SKM-1 (cell line): ENCODE measurements at regions not wholly inside any gene's neighbourhood (a gene's known extent, or its start where the extent isn't known, plus 50 kb on each side); places are given as distances from the start of the nearest gene placed in this dataset.

Source experiments
- DNase-seq: peaks from one replicate; lab custom pipeline; 2025; ENCODE audit not compliant: unreplicated experiment; lab: John Stamatoyannopoulos, UW

- peak; percentile 72 for DNase-seq
Measured at GRCh38 chr5:107218457-107219193, 452.1 kb downstream of the EFNA5 start.

DNA sequence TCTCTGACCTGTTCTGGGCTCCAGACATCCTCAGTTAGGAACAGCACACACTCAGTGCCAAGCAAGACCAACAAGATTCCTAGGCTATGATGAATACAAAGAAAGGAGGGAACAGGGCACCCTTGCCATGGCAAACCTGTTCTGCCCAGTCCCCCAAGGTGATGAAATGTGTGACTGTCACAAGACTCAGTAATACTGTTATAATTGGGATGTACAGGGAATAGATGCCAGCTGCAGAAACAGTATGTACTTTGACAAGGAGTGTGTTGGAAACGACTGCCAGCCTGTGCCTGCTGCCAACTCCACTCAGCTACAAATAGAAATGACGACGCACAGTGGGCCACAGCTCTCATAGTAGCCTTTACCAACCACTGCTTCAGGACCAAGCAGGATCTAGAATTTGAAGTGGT is 453.0 kb downstream of the EFNA5 start:
- DNase-seq: no peak

DNA sequence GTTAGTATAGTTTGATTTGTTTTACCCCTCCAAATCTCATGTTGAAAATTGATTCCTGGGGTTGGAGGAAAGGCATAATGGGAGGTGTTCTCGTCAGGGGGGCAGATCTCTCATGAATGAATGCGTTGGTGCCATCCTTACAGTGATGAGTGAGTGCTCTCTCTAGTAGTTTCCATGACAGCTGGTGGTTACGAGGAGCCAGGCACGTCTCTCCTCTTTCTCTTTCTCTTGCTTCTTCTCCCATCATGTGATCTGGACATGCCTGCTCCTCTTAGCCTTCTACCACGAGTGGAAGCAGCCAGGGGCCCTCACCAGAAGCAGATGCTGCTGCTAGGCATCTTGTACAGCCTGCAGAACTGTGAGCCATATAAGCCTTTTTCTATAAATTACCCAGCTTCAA is 454.1 kb downstream of the EFNA5 start:
- DNase-seq: no peak

GRCh38 chr5:107215611-107216010 is 455.1 kb downstream of the EFNA5 start:
- DNase-seq: no peak

DNA sequence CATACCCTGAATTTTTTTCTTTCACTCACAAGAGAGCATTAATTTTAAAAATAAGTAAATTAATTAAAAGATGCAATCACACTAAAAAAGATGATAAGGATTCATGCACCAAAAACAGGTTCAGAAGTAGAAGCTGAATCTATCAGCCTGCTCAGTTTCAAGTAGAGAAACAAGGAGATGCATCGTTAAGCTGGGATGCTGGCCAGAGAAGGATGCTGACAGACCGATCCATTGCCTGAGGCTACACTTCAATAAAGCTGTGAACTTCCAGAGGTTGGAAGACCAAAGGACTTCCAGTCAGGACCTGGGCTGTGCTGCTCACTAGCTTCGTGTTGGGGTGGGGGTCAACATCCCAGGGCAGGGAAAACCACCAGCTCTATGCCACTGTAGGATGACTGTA is 457.7 kb downstream of the EFNA5 start:
- DNase-seq: no peak

- DNase-seq: no peak
Measured at GRCh38 chr5:107211630-107212029, 459.1 kb downstream of the EFNA5 start.

- DNase-seq: no peak
Measured at GRCh38 chr5:107208867-107209266, 461.9 kb downstream of the EFNA5 start.

- DNase-seq: no peak
Measured at GRCh38 chr5:107204413-107204812, 466.3 kb downstream of the EFNA5 start.

DNA sequence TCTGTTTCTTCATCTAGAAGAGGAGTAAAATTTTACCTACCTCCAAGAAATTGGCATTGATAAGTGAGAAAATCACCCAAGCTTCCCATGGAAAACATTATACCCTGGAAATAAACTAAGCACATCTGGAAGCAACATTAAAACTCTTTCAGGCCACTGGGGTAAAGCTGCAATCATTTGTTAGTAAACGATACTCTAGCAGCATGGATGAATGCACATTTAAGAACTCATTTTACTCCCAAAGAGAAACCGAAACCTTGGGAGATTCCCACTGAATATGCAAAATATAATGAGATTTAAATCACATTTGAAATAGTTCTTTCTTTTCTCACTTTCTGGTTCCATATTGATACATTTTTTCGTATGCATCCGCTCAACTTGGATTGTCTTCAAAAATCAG is 467.5 kb downstream of the EFNA5 start:
- no peak for DNase-seq

GRCh38 chr5:107199756-107200155 is 471.0 kb downstream of the EFNA5 start:
- DNase-seq: no peak

GRCh38 chr5:107196500-107197059 is 474.2 kb downstream of the EFNA5 start:
- DNase-seq: no peak

DNA sequence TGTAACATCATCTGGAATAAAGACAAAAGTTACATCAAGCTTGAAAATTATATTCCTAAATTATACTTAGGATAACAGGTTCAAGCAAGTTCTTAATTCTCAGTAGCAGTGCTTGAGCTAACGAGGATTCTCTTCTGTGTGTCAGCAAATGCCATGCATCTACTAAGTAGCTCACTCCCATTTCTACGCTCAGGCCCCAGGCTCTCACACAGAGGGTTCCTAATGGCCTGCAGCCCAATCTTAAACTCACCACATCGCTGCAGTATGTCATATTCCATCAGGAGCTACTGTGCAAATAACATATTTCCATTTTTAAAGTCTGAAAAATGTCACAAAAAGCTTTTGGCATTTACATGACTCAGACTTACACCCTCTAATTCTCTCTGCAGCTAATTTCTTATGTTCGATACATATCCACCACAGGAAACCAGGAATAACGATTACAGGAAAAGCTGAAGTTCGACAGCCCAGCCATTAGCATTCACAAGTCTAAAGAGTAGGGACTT is 474.8 kb downstream of the EFNA5 start:
- no peak for DNase-seq

DNA sequence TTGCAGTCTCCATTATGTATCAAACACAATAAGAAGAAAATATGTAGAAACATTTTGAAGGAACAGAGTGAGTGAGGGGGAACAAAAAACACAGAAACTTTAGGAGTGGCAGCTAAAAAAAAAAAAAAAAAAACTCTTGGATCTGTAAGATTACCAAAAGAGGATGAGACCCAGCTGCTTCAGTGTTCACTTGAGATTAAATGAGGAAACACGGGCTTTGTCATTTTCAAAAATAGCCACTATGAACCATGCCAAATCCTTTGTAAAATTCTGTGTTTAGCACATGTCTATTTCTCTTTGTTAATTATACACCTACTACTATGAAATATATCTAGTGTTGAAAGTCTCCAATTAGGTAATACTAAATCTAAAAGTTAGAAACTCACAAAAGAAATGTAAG is 485.9 kb downstream of the EFNA5 start:
- DNase-seq: no peak

- DNase-seq: no peak
Measured at GRCh38 chr5:107184066-107184465, 486.7 kb downstream of the EFNA5 start.

- DNase-seq: no peak
Measured at GRCh38 chr5:107170620-107171019, 500.1 kb downstream of the EFNA5 start.

GRCh38 chr5:107169867-107170266 is 500.9 kb downstream of the EFNA5 start:
- no peak for DNase-seq

DNA sequence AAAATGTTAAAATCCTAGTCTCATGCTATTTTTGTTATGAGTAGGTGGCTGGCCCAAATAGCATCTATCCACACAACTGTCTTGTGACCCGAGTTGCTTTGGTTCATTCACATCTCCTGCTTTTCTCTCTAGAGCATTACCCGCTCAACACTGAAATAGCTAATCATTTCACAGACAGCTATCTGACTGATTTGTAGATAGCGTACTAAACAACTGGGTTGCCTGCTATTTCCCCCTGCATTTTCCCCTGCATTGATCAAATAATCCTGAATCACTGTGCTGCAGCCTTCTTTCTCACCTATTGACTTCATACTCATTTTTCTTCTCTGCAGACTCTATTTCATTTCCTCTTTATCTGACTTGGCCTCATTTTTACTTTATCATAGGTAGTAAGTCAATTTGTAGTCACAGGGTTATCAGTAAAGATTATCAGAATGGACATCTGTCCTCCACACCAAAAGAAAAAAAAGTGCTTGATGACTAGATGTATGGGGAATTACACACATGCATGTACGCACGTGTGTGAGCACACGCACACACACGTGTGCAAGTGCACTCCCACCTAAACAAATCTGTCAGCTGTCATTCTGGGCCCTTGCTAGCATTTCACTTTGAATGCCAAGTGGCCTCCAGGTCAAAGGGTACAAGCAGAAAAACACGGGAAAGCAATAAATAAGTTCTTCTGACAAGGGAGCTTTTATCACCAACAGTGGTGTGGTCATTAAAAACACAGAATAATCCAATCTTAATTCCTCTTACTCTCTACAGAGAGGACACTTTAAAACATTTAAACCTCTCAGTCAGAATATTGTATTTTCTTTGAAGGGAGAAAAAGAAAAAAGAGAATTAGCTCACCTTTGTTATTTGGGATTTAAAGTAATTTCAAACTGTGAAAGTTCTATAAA is 501.6 kb downstream of the EFNA5 start:
- DNase-seq: no peak

DNA sequence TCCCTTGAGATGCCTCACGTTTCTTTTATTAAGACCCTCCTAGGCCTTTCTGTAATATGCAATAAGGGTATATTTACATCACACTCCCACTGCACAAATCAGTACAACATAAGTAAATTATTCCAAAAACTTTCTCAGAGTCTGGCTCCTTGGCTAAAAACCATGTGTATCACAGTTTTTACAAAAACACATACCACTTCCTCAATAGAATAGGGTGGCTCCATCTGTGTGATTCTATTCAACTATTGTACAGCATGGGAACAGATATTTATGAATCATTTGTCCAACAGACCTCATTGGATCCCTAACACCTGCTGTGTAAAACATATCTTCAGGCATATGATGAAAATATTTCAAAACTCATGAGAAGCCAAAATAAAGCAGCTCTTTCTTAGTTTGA is 502.7 kb downstream of the EFNA5 start:
- DNase-seq: no peak

DNA sequence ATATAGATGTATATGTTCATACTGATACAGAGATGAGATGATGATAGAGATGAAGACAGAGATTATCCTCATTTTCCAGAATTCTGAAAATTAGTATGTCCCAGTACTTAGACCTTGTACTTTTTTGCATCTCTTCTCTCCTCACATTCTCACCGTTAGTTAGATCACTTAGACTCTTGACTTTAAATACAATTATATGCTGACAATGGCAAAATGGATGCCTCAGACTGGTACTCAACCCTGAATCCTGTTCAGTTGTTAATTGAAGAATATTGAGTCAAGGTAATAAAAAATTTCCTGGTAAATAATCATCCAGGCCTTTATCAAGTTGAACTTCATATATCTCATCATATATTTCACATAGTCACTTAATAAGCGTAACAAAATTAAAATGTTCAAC is 505.4 kb downstream of the EFNA5 start:
- no peak for DNase-seq

DNA sequence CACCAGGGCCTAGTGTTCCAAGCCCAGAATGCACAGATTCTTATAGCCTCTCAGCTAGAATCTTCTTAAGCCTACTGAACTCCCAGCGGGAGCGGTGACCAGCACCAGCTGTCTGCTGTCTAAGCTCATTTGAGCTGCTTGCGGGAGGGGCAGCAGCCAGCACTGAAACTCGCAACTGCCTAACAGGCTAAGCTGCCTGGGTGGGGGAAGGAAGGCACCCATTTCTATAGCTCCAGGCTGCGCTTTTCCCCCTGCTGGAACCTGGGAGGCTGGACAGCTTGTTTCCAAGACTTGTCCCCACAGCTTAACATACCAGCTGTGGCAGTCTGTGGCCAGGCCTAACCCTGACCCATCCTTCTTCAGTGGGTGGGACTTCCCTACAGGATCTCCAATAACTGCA is 512.9 kb downstream of the EFNA5 start:
- DNase-seq: no peak

DNA sequence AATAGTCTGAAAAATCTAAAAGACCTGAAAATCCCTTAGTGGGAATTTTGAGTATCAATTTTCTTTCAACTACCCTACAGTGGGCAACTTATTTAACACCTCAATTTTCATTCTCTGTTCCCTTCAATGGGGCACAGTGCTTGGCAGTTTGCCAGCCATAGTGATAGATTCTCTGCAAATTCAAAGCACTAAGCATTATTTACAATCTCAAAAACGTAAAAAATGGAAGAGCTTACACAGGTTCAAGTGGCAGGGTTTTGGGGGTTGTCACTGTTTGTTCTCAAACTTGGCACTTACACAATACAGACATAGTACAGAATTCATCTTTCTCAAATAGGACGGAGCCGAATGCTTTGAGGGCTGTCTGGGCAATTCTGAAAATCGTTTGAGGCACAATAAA is 515.0 kb downstream of the EFNA5 start:
- DNase-seq: no peak

GRCh38 chr5:107154593-107154992 is 516.1 kb downstream of the EFNA5 start:
- DNase-seq: no peak
